Tibial nerve (tissue), 4 donors: ENCODE measurements at regions not wholly inside any gene's neighbourhood (a gene's known extent, or its start where the extent isn't known, plus 50 kb on each side); places are given as distances from the start of the nearest gene placed in this dataset.
"Not testable (repeated sequence)": the region's sequence is repeated elsewhere in the genome, so short reads cannot be mapped to it uniquely, and the experiment has no call there.

Source experiments
- DNase-seq, 2 donors: peaks; one replicate each; pipeline ENCODE4 v3.0.0-alpha.2; 2019; ENCODE audit warnings: low spot score in 2 of 2
- H3K27ac ChIP-seq, 4 donors: fragments of 200-600 bp; sonication (generic) in 3 of 4; one replicate each; pipeline ENCODE4 v1.5.1; 2017 to 2019; ENCODE audit warnings: mild to moderate bottlenecking in 1 of 4
- H3K27me3 ChIP-seq, 2 donors: fragments of 200-600 bp; sonication (generic) in 1 of 2; one replicate each; pipeline versions ENCODE4 v1.5.1 to v1.6.0; 2017 to 2019
- H3K36me3 ChIP-seq, 3 donors: fragments of 200-600 bp; sonication (generic); one replicate each; pipeline ENCODE4 v1.5.1; 2018 to 2019
- H3K4me1 ChIP-seq, 4 donors: fragments of 200-600 bp; sonication (generic) in 3 of 4; one replicate each; pipeline ENCODE4 v1.5.1; 2017 to 2019
- H3K4me3 ChIP-seq, 4 donors: fragments of 200-600 bp; sonication (generic) in 3 of 4; one replicate each; pipeline ENCODE4 v1.5.1; 2017 to 2019; ENCODE audit warnings: mild to moderate bottlenecking in 1 of 4, moderate library complexity in 1 of 4
- H3K9me3 ChIP-seq, 4 donors: fragments of 200-600 bp; sonication (generic) in 3 of 4; one replicate each; pipeline ENCODE4 v1.5.1; 2017 to 2019
- CTCF ChIP-seq, 5 experiments: fragments of 200-600 bp in 3 of 5; fragments of 450-650 bp in 2 of 5; sonication (generic) in 3 of 5; IDR thresholded peaks; one replicate each; pipeline ENCODE4 v1.5.1; 2016 to 2019; ENCODE audit warnings: antibody characterized with exemption in 5 of 5, mild to moderate bottlenecking in 3 of 5, moderate library complexity in 2 of 5
- EP300 ChIP-seq, 2 donors: sonication (generic); formaldehyde crosslinking; IDR thresholded peaks; one replicate each; pipeline ENCODE4 v1.6.1; 2017; ENCODE audit warnings: antibody characterized with exemption in 2 of 2, mild to moderate bottlenecking in 1 of 2
- POLR2A ChIP-seq, 2 donors: fragments of 450-650 bp; IDR thresholded peaks; one replicate each; pipeline ENCODE4 v1.6.1; 2017; ENCODE audit warnings: antibody characterized with exemption in 2 of 2, mild to moderate bottlenecking in 2 of 2, moderate library complexity in 2 of 2
- WGBS, 2 donors: methylation state at CpG; one replicate each; pipeline ENCODE4 v1.1.5; 2018; 5-methylcytosine and 5-hydroxymethylcytosine counted together

DNA sequence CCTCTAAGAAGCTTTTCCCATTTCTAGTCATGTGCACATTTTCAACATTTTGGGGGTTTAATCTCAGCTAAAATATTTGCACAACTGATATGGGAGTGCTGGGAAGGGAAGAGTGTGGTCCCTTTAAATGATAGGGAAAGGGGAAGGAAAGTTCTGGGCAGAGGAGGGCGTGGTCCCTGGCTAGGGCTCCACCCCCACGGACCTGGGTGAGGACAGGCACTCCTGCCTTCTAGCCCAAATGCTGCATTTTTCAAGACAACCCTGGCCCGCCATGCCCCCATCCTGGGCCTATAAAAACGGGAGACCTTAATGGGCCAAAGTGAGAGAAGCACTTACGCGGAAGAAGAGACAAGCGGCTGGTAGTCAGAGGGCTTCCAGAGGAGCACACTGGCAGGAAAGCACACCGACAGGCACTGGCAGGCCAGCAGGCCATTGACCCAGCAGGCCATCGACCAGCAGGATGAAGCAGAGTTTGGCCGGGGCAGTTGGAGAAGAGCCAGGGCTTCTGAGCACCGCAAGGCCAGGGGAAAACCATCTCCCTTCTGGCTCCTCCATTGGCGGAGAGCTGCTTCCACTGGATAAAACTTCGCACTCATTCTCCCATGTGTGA lies 266.7 kb downstream of the SPRY2 start:
- 86 to 90% methylated on average over 13 of the region's 13 CpGs for WGBS, 2 donors
- TF ChIP-seq POLR2A (IDR thresholded peaks at IDR 0.05) (no peak), EP300 (IDR thresholded peaks at IDR 0.05) (no peak), CTCF (IDR thresholded peaks at IDR 0.05) (no peak)
- no peak for DNase-seq
- no peaks in the 10 kb centered on the region for H3K36me3 ChIP-seq
- H3K9me3 ChIP-seq: no peaks in the 10 kb centered on the region
- no peak overlapping the region for H3K4me3 ChIP-seq
- no peaks in the 10 kb centered on the region for H3K4me1 ChIP-seq
- no peak overlapping the region for H3K27ac ChIP-seq
- H3K27me3 ChIP-seq: no peaks in the 10 kb centered on the region

DNA sequence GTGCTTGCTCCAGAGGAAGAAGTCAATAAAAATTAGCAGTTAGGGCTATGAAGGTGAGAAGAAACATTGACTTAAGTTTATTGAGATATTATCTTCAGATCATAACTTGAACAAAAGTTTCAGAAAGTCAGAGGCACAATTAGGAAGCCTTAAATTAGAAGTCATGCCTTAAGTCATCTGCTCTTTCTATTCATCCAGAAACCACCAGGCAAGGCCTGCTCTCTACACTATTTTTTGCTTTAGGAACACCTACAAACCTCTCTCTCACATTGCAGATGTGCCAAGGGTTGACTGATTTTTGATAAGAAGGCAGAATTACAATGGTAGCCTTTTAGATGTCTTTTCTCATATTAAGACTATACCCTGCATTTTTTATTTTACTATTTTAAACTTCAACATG lies 268.7 kb downstream of the SPRY2 start:
- no peaks in the 10 kb centered on the region for H3K4me1 ChIP-seq
- no peaks in the 10 kb centered on the region for H3K27me3 ChIP-seq
- H3K27ac ChIP-seq: no peak overlapping the region
- no peaks in the 10 kb centered on the region for H3K9me3 ChIP-seq
- TF ChIP-seq EP300 (IDR thresholded peaks at IDR 0.05) (no peak), CTCF (IDR thresholded peaks at IDR 0.05) (no peak), POLR2A (IDR thresholded peaks at IDR 0.05) (no peak)
- no peak overlapping the region for H3K4me3 ChIP-seq
- no peaks in the 10 kb centered on the region for H3K36me3 ChIP-seq
- no peak for DNase-seq

DNA sequence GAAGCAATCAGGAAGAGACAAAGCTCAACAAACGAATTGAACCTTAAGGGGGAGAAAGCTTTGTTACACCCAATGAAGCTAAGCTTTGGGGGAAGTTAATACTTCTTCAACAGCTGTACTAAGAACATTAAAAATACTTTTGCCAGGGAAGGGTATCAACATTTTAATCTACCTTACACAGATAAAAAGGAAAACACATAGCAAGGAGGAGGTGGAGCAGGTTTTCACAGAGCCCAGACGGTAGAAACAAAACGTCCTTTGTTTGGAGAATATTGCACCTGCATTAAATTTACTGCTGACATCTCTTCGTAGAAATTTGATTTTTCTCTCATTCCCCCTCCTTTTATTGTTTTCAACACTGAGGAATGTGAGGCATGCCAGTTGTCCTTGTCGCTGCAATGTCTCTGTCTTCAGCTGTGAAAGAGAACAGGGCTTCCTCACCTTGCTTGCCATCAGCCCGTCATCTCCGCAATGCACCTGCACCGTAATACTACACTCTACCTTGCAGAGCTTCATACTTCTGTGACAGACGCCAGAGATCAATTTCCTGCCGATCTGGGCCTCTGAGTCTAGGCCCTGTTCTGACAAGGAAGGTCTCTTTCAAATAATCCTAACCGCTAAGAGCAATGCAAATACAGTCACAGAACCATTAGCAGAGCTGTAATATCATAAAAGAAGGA lies 270.8 kb downstream of the SPRY2 start:
- Histone ChIP-seq H3K27me3 (no peaks in the 10 kb centered on the region), H3K4me1 (no peaks in the 10 kb centered on the region), H3K9me3 (no peaks in the 10 kb centered on the region), H3K4me3 (no peak overlapping the region), H3K27ac (no peak overlapping the region), H3K36me3 (no peaks in the 10 kb centered on the region)
- no peak for DNase-seq
- no peak for TF ChIP-seq POLR2A (IDR thresholded peaks at IDR 0.05)
- no peak for TF ChIP-seq CTCF (IDR thresholded peaks at IDR 0.05)
- TF ChIP-seq EP300 (IDR thresholded peaks at IDR 0.05): no peak
- 68 to 69% methylated on average over 11 of the region's 11 CpGs for WGBS, 2 donors

GRCh38 chr13:80069374-80069773 lies 271.6 kb downstream of the SPRY2 start:
- WGBS, 2 donors: 84 to 86% methylated on average over 3 of the region's 3 CpGs
- Histone ChIP-seq H3K27me3 (no peaks in the 10 kb centered on the region), H3K9me3 (no peaks in the 10 kb centered on the region), H3K4me3 (no peak overlapping the region), H3K36me3 (no peaks in the 10 kb centered on the region), H3K27ac (no peak overlapping the region), H3K4me1 (no peaks in the 10 kb centered on the region)
- TF ChIP-seq EP300 (IDR thresholded peaks at IDR 0.05) (no peak), POLR2A (IDR thresholded peaks at IDR 0.05) (no peak), CTCF (IDR thresholded peaks at IDR 0.05) (no peak)
- no peak for DNase-seq

DNA sequence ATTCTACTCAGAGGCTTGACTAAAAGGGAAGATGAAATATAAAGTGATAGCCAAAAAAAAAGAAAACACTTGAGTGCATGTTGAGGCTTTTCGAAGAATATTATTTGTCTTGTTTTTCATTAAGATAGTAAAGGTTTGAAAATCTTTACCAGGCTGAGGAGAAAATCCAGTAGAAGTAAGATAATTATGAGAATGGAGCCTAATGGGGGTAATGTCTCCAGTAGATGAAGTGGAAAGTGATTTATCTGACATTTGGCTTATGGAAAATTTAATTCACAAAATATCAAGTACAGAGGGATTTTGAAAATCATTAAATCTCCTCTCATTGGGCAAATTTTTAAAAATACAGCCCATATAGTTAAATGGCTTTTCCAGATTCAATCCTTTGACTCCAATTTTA lies 274.9 kb downstream of the SPRY2 start:
- Histone ChIP-seq H3K36me3 (no peaks in the 10 kb centered on the region), H3K4me3 (no peak overlapping the region), H3K9me3 (no peaks in the 10 kb centered on the region), H3K27me3 (no peaks in the 10 kb centered on the region), H3K4me1 (no peaks in the 10 kb centered on the region), H3K27ac (no peak overlapping the region)
- no peak for DNase-seq
- no peak for TF ChIP-seq EP300 (IDR thresholded peaks at IDR 0.05)
- no peak for TF ChIP-seq CTCF (IDR thresholded peaks at IDR 0.05)
- no peak for TF ChIP-seq POLR2A (IDR thresholded peaks at IDR 0.05)
- 49 to 84% methylated on average over 1 of the region's 1 CpG for WGBS, 2 donors

DNA sequence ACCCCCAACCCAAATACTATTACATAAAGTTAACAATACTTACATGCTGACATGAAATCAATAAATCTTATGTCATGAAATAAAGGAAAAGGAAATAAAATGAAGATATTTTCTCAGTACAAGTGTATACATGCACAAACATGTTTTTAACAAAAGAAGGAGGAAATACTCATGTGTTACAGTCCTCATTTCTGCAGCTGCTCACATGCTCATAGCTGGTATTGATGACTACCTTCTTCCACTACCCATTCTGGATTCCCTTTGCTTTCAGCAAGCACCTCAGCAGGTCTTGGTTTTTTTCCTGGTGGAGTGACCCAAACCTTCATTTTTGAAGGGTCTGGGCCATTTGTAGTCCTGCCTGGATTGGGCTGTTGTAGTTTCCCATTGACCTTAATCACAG lies 278.5 kb downstream of the SPRY2 start:
- H3K4me3 ChIP-seq, H3K4me1 ChIP-seq, H3K9me3 ChIP-seq, DNase-seq, H3K27me3 ChIP-seq, H3K36me3 ChIP-seq, H3K27ac ChIP-seq: not testable (repeated sequence)
